Iris pigment epithelial cell (primary cell): ENCODE measurements at regions not wholly inside any gene's neighbourhood (a gene's known extent, or its start where the extent isn't known, plus 50 kb on each side); places are given as distances from the start of the nearest gene placed in this dataset.

Experiments
- DNase-seq: peaks from one replicate; pipeline ENCODE4 v3.0.0-alpha.2; 2011; ENCODE audit warnings: low read depth

- DNase-seq: no peak
Observed at GRCh38 chr1:56311766-56312165, 267.6 kb downstream of the PLPP3 start.

GRCh38 chr1:56310945-56311344 is 268.4 kb downstream of the PLPP3 start:
- no peak for DNase-seq

DNA sequence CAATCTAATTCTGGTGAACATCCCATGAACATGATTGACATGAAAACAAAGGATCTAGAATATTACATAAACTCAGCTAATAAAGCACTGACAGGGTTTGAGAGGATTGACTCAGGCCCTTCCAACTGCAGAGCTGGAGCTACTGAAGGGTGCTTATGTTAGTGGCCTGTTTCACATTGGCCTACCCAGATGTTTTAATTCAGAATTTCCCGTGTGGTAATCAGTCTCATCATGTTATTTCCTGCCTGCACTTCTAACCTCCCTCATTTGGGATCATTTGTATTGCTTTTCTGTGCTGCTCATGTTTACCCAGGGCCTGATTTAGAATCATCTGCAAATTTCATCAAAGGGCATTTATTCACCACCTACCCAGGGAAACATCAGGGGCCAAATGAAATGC is 270.3 kb downstream of the PLPP3 start:
- DNase-seq: no peak

DNA sequence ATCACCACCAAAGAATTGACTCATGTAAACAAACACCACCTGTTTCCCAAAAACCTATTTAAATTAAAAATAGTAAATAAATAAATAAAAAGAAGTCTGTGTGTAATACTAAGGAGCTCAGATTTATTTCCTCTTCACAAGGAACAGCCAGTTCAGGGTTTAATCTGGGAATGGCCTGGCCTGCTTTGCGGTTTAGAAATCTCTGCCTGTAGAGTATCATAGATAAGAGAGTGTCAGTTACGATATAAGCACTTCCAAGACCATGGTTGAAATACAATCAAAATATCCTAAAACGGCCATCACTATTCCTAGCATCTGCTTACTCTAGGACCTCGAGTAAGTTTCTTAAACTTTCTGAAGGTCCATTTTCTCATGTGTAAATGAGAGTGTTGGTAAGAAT is 274.4 kb downstream of the PLPP3 start:
- DNase-seq: no peak

DNA sequence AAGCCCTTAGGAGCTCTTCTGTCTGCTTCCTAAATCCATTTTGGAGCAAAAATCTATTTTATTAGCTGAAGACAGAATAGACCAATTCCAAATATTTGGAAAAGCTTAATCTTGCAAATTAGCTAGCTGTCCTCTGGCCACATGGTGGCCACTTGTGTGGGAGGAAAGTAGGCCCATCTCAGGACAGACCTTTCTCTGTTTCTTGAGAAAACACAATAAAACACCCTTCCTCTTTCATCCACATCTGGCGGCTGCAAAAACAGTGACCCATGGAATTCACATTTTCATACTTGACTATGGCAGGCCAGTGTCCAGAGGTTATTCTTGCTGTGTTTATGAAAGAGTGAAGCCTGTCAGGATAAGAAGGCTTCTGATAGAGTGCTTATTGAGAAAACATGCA is 275.6 kb downstream of the PLPP3 start:
- DNase-seq: no peak

DNA sequence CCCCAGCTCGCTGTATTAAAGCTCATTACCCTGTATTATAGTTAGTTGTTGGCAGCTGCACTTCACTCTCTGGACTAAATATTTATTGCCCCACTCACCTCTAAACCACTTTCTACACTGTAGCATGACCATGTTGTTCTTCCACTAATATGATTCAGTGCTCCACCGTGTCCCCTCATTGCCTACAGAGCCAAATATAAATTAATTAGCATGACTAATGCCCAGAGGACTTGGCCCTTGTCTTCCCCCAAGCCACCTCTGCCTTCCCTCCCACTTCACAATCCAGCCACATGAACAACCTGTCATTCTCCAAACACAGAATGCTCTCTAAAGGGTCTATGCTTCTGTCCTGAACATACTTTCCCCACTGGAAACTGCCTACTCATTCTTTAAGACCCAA is 276.5 kb downstream of the PLPP3 start:
- DNase-seq: no peak

- DNase-seq: peak; percentile 67
Observed at GRCh38 chr1:56301791-56302190, 277.6 kb downstream of the PLPP3 start.

DNA sequence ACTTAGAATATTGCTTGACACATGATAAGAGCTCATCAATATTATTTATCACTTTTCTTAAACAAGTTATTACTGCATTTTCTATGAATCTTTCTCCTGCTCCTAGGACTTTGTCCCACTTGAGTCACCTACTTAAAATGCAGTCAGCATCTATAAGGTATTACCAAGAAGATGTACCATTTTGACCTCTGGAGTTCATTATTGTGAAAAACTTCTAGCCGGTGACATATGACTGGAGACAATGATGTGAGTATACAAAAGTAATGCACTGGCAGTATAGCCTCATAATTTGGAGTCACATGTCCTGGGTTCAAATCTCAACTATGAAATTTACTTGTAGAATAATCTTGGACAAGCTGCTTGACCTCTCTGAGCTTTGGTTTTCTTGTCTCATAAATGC is 278.5 kb downstream of the PLPP3 start:
- DNase-seq: no peak

DNA sequence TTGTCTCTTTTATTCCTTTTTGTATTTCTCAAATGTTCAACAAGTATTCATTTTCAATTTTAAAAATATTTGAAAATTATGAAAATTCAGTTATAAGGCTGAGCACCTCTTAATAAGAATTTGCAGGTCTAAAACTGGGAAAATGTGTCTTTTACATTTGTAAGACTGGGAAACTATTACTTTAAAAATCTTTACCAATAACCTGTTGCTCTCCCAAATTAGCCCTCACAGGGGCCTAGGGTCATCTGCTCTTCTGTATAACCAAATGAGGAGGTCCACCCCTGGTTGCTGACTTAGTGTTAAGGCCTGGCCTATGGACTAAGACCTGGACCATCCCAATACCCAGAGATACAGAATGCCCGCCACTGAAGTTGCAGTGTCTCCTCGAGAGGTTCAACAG is 280.5 kb downstream of the PLPP3 start:
- no peak for DNase-seq

DNA sequence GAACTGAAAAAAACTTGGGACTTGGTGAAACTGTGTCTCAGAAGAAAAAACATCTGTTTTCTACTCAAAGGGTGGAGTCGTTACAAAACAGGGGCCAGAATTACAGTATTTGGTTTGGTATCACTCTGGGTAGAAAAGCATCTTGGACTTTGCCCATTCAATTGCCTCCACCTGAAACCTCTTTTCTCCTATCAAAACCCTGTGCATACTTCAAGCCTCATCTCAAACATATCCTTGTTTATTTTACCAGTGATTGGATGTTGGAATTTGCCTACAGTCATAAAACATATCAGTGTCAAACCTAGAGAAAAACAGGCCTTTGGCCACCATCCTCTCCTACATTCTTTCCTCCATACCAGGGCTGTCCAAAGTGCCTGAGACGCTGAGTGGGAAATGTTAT is 281.5 kb downstream of the PLPP3 start:
- no peak for DNase-seq

GRCh38 chr1:56297208-56297607 is 282.2 kb downstream of the PLPP3 start:
- DNase-seq: no peak

- no peak for DNase-seq
Observed at GRCh38 chr1:56295949-56296929, 283.1 kb downstream of the PLPP3 start.

DNA sequence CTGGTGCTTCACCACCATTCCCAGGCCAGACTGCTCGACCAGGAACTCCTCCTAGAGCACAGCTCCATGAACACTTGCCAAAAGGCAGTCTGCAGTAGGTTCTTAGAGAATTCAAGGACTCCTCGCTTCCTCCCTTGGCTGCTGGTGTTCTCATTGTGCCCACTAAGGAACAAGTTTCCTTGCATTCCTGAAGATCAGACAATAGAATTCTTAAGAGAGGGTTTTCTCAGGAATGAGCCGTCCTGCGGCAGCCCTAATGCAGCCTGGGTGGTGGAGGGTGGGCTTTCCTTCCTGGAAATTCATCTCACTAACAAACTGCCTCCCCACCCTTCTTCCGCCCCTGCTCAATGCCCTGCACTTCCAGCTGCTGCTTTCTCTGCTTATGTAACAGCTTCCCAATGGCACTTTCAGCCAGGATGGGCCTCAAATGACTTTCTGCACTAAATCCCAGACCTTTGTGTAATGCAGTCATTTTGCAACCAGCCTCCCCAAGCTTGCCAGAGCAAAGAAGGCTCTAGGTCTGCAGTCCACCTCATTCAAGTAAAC is 287.9 kb downstream of the PLPP3 start:
- DNase-seq: no peak

DNA sequence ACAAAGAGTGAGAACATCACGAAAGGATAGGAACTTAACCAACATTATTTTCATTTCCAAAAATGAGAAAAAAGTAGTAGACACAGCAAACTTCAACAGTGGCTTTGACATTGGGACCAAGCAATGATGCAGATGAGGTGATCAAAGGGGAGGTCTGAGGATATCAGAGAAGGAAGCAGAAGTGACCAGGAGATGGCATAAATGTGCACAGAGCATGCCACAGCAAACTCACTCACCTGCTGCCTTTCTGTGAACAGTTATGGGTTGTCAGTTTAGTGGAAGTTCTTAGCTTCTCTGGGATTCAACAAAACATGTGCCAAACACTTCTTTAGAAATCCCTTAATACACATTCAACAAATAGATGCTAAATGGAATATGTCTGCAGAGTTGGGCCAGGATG is 290.1 kb downstream of the PLPP3 start:
- DNase-seq: no peak

DNA sequence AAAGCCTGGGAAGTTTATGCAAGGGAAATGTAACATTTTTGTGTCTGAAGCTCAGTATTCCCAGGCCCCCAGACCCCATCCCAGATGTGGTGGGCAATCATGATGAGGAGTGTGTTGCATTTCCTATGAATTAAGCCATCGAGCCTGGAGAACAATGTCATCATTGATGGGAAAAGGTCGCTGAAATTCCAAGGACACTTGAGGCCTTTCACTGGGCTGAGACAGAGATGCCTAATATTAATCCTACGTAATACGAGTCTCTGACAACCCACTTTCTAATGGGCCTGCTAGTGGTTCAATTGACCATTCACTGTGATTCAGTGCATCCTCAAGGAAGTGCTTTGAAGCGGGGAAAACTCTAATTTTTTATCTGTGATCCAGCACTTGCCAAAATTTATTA is 291.6 kb downstream of the PLPP3 start:
- DNase-seq: no peak

GRCh38 chr1:56286956-56287355 is 292.4 kb downstream of the PLPP3 start:
- DNase-seq: no peak

DNA sequence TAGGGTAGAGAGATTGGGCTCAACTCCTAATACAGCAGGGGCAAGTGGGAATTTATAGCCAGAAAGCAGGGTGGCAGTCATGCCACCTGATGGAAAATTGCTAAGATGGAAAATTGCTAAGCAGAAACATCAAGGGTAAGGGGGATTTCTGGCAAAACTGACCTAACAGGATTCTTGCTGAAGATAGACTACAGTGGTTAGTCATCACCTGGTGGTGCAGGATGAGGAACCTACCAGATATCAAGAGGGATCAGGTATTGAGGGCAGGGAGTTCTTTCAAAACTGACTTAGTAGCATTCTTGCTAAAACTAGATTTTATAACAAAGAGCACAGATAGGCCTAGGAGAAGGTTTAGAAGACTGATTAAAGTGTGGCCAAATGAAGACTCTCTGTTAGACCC is 292.9 kb downstream of the PLPP3 start:
- DNase-seq: no peak

- DNase-seq: peak; percentile 34
Observed at GRCh38 chr1:56285554-56286402, 293.6 kb downstream of the PLPP3 start.

DNA sequence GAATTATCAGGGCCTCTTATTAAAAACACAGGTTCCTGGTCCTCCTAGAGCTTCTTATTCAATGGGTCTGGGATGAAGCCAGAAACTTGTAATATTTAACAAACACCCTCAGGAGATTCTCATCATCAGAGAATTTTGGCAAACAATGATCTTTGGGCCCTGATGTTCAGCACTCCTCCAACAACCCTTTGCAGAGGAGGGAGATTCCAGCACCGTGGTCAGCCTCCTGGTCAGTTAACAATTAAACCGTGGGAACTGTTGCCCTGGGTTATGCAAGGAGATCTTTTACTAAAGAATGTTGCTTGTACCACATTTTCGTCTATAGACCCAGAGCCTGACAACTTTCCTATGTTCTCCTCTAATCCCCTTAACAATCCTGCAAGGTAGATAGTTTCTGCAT is 294.4 kb downstream of the PLPP3 start:
- peak; percentile 44 for DNase-seq

DNA sequence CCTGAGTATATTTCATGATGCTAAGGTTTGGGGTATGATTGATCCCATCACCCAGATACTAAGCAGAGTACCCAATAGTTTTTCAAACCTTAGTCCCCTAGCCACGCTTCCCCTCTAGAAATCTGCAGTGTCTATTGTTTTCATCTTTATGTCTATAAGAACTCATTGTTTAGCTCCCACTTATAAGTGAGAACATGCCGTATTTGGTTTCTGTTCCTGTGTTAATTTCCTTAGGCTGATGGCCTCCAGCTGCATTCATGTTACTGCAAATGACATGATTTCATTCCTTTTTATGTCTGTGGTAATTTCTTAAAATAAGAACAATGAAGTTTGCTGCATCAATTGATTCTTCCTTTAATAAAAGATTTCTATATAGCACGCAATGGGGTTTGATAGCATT is 301.3 kb downstream of the PLPP3 start:
- DNase-seq: no peak

- DNase-seq: no peak
Observed at GRCh38 chr1:56268519-56269140, 310.7 kb downstream of the PLPP3 start.

- no peak for DNase-seq
Observed at GRCh38 chr1:56267611-56268010, 311.8 kb downstream of the PLPP3 start.
